GM19025 (cell line): ENCODE measurements at regions not wholly inside any gene's neighbourhood (a gene's known extent, or its start where the extent isn't known, plus 50 kb on each side); places are given as distances from the start of the nearest gene placed in this dataset.
"Not testable (repeated sequence)": the region's sequence is repeated elsewhere in the genome, so short reads cannot be mapped to it uniquely, and the experiment has no call there.

Experiments
- ATAC-seq: cut with Tn5 transposase; IDR thresholded peaks from one replicate; pipeline ENCODE4 v1.9.1; 2021; ENCODE audit warnings: mild to moderate bottlenecking, low read depth, moderate library complexity; ENCODE audit not compliant: unreplicated experiment

DNA sequence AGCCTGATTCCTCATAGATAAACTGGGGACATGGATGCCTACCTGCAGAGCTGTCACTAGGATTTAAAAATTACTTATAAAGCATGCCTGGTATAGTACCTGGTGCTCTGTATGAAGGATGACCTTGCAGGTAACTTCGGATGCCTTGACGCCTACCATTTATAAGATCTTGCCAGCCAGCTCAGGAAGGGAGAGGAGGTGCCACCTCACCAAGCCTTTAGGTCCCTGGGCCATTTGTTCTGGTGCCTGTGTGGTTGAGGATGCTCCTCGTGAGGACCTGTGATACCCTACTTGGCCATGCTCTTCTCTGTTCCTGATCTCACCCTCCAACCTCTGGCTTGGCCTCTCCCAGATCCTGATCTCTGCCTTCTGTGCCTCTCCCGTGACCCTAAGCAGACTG, 85.2 kb downstream of the FDX1 start:
- ATAC-seq = no peak

DNA sequence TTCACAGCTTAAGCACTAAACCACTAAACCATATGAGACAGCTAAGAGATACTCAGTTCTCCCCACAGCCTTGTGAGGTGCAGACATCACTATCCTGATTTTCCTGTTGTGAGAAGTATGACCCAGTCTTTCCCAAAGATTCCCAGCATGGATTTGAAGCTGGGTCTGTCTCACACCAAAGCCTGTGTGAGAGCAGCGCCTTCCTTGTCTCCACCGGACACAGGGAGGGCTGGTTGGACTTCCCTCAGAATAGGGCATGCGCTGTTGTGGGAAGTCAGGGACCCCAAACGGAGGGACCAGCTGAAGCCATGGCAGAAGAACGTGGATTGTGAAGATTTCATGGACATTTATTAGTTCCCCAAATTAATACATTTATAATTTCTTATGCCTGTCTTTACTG, 87.6 kb downstream of the FDX1 start:
- not testable (repeated sequence) for ATAC-seq

DNA sequence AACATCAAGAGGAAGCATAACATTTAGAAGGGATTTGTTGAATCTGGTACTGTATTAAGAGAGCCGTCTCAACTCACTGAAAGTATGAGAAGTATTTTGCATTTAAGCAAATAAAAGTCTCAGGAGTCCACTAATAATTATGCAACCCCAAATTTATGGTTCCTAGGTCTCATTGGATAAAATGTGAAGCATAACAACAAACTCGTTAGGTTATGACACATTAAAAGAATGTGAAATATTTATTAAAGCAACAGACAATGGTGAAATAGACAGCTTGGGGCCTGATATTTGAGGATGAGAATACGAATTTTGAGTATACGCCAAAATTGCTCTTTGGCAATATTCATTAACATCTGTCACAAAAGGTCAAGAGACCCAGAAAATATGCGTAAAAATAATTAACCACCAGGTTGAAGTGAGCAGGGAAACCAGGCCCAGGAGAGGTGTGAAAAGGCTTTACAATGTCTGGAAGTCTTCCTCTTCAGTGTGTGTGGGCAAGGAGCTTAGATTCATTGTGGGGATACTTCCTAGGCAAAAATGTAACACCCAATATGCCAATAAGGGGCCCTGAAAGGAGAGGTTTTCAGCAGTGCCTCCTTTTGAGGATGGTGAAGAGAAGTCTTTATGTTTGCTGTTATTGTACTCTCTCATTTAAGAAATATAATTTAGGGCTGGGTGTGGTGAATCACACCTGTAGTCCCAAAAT, 89.2 kb downstream of the FDX1 start:
- no peak for ATAC-seq

DNA sequence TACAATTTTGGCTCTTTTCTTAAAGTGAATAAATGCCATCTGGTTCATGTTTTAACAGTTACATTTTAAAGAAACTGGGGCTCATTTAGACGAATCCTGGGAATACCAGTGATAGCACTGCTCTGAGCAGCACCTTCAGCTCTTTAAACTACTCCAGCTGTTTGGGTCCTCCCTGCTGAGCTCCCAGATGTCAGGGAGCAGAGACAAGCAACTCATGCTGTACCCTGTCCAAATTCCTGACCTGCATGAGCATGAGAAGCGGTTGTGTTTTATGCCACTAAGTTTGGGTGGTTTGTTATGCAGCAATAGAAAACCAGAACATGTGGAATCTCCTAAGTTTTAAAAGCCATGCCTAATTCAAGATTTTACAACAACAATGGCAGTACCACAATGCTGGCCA, 90.0 kb downstream of the FDX1 start:
- no peak for ATAC-seq

DNA sequence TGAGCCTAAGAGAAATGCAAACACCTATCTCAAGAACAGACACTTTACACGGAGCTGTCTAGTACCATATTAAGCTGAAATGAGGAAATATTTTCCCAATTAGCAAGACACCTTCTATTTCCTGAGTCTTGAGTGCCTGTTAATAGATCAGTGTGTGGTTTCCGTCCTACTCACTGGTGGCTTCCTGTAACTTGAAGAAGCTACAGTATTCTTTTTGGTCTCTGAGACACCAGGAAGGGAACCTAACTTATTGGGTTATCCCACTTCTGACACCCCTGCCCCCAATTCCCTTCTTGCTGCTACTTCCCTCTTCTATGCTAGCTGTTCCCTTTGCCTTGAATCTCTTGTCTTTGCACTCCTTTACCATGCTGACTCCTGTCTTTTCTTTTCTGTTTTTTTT, 92.7 kb downstream of the FDX1 start:
- no peak for ATAC-seq

DNA sequence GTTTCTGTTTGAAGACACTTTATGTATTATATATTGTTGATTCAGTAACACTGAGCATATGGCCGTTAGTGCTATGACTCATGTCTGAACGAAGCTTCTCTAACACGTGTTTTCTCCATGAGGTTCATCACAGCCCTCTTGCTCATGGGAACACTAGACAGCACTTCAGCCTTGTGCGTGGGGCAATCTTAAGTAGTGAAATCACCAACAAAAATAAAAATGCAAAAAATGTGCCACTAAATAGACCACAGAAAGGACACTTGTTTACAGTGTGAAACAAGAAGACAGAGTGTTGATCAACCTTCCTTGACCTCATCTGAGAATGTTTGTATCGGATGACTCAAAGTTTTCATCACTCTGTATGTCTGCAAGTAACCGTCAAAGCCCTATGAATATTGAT, 94.5 kb downstream of the FDX1 start:
- no peak for ATAC-seq

DNA sequence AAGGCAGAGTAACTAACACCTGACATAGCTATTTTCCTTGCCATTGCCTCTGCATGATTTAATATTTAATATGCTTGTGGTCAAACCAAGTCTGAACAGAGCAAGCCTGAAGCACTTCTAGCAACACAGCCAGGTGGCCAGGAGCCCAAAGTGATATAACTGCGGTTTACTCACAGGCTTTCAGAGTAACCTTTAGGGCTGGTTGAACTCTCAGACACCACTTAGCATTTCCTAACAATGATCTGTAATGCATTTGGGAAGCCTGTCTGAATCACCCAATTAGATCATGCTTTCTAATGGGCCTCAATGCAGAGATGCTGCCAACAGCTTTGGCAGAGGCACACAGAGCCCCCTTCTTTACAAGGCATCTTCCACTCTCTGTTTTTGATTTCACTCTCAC, 96.1 kb downstream of the FDX1 start:
- ATAC-seq = peak; percentile 91

DNA sequence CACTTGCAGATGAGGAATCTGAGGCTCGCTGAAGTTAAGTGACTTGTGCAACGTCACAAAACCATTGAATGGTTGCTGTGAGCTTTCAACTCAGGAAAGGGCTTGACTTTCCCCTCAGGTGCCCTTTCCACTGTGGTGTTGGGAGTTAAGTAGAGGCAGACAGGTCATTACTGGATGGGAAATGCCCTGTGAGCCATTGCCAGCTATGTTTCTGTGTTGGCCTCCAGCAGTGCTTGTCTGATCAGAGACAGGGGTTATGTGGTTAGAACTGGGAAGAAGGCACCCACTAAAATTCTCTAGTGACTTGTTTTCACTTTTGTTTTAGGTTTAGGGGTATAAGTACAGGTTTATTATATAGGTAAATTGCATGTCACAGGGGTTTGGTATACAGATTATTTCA, 96.6 kb downstream of the FDX1 start:
- ATAC-seq = peak; percentile 38
